Caco-2 (cell line): ENCODE measurements at regions not wholly inside any gene's neighbourhood (a gene's known extent, or its start where the extent isn't known, plus 50 kb on each side); places are given as distances from the start of the nearest gene placed in this dataset.

ENCODE experiments used
- BruUV-seq: library from RNA; stranded (reverse); fragments of 400-500 nt; replicated peaks from 2 replicates; lab custom pipeline; 2021; lab: Mats Ljungman, UMichigan
- CTCF ChIA-PET: fragments of 300-600 bp; sonication (Branson Sonifier 250); formaldehyde crosslinking; loops from one replicate; lab custom pipeline; 2022; ENCODE audit warnings: antibody characterized with exemption; lab: Charles Lee
- POLR2A ChIA-PET: fragments of 300-600 bp; sonication (Branson Sonifier 250); formaldehyde crosslinking; loops from one replicate; lab custom pipeline; 2022; ENCODE audit warnings: antibody characterized with exemption; lab: Charles Lee
- DNase-seq, 2 experiments: peaks; one replicate each; pipeline versions ENCODE4 v3.0.0 to v3.0.0-alpha.2; 2020 to 2022
- H3K27me3 ChIP-seq: replicated peaks from 2 replicates; pipeline ENCODE4 v1.6.0; 2011; ENCODE audit warnings: low read length; ENCODE audit not compliant: control insufficient read depth, insufficient read depth
- H3K36me3 ChIP-seq: 2 replicates; pipeline ENCODE4 v1.5.1; 2011; ENCODE audit warnings: low read length; ENCODE audit not compliant: control insufficient read depth, insufficient read depth
- H3K4me1 ChIP-seq: fragments of 250-450 bp; sonication (Bioruptor Pico); 2 replicates; pipeline ENCODE4 v1.5.1; 2020; ENCODE audit warnings: mild to moderate bottlenecking
- H3K4me3 ChIP-seq: 2 replicates; pipeline ENCODE4 v1.5.1; 2011; ENCODE audit warnings: low read depth, mild to moderate bottlenecking, control low read depth, low read length
- H3K9me3 ChIP-seq: fragments of 250-450 bp; sonication (Bioruptor Pico); 2 replicates; pipeline ENCODE4 v1.5.1; 2020; ENCODE audit warnings: mild to moderate bottlenecking, moderate library complexity
- H3K27ac Mint-ChIP-seq: one replicate; pipeline ENCODE4 v1.8.0; 2022; ENCODE audit warnings: mixed read lengths; ENCODE audit not compliant: unreplicated experiment
- H3K27me3 Mint-ChIP-seq: one replicate; pipeline ENCODE4 v1.8.0; 2022; ENCODE audit warnings: mixed read lengths; ENCODE audit not compliant: insufficient read depth, unreplicated experiment
- H3K36me3 Mint-ChIP-seq: one replicate; pipeline ENCODE4 v1.8.0; 2022; ENCODE audit warnings: mild to moderate bottlenecking, mixed read lengths; ENCODE audit not compliant: insufficient read depth, unreplicated experiment
- H3K4me1 Mint-ChIP-seq: one replicate; pipeline ENCODE4 v1.8.0; 2022; ENCODE audit warnings: low read depth, mixed read lengths; ENCODE audit not compliant: unreplicated experiment
- H3K4me3 Mint-ChIP-seq: one replicate; pipeline ENCODE4 v1.8.0; 2022; ENCODE audit warnings: mild to moderate bottlenecking, moderate library complexity, mixed read lengths; ENCODE audit not compliant: unreplicated experiment
- H3K9me3 Mint-ChIP-seq: one replicate; pipeline ENCODE4 v1.8.0; 2022; ENCODE audit warnings: mixed read lengths; ENCODE audit not compliant: unreplicated experiment
- intact Hi-C: fragments of 100-400 bp; cut with micrococcal nuclease; formaldehyde crosslinking; loops from one replicate; pipeline ENCODE4 v1.10.0; 2022; ENCODE audit not compliant: unreplicated experiment
- TF ChIP-seq, protein P1 (sequence below), 2 experiments: fragments of 200-600 bp in 1 of 2; IDR thresholded peaks; 1 replicate in 1 of 2; 2 replicates in 1 of 2; pipeline versions ENCODE4 v1.5.1 to v1.8.0; 2011 to 2022; ENCODE audit warnings: antibody characterized with exemption in 1 of 2, control low read depth in 1 of 2, inconsistent platforms in 1 of 2, low read depth in 1 of 2, low read length in 1 of 2, mild to moderate bottlenecking in 1 of 2, moderate library complexity in 1 of 2; ENCODE audit not compliant: insufficient read depth in 1 of 2, severe bottlenecking in 1 of 2, unreplicated experiment in 1 of 2

DNA sequence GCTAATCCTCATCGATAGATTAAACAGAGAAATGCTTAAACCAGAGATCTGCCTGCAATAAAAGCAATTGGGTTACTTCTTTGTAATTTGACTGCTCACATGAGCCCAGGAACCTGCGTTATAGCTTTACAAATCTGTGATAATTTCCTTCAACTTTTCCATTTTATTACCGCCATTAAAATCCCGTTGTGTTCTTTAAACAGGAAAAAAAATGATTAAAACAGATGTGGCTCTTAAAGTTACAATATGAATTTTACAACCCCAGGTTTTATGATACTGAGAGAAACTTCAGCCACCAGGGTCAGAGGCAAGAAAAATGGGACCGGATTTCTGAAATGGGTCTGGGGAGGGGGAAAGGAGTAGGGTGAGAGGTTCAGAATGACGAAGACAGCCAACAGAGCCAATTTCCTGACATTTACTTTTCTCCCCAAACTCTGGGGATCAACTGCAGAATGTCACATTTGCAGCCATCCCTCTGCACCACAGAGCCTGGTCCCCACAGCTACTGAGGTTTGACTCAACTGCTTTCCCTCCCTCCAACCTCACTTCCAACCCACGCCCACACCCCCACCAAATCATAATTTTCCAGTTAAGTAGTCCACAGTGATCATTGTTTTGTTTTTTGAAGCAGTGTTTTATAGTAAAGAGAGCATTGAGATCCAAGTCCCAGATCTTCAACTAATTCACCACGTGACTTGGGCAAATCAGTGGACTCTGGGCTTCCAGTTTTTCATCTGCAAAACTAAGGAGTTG, 77.6 kb upstream of the EYA2 start:
- peaks cover 5% of the 10 kb centered on the region; the same call in 1 of the 2 replicates for H3K9me3 ChIP-seq
- ChIA-PET CTCF (no interaction called here), POLR2A (no interaction called here)
- no peak overlapping the region for H3K4me3 ChIP-seq
- Mint-ChIP-seq H3K27me3 (peaks cover 21% of the 10 kb centered on the region), H3K36me3 (no peaks in the 10 kb centered on the region), H3K9me3 (no peaks in the 10 kb centered on the region), H3K4me3 (no peak overlapping the region), H3K4me1 (peaks cover 6% of the 10 kb centered on the region), H3K27ac (no peak overlapping the region)
- H3K27me3 ChIP-seq, result 0 out of 2 replicates have a peak, but pooled peaks cover 1% of the 10 kb centered on the region
- peaks cover 5% of the 10 kb centered on the region; the same call in 1 of the 2 replicates for H3K4me1 ChIP-seq
- H3K36me3 ChIP-seq, result no peaks in the 10 kb centered on the region
- BruUV-seq, result no TSS peak
- DNase-seq, result no peak
- TF ChIP-seq, protein P1, sequence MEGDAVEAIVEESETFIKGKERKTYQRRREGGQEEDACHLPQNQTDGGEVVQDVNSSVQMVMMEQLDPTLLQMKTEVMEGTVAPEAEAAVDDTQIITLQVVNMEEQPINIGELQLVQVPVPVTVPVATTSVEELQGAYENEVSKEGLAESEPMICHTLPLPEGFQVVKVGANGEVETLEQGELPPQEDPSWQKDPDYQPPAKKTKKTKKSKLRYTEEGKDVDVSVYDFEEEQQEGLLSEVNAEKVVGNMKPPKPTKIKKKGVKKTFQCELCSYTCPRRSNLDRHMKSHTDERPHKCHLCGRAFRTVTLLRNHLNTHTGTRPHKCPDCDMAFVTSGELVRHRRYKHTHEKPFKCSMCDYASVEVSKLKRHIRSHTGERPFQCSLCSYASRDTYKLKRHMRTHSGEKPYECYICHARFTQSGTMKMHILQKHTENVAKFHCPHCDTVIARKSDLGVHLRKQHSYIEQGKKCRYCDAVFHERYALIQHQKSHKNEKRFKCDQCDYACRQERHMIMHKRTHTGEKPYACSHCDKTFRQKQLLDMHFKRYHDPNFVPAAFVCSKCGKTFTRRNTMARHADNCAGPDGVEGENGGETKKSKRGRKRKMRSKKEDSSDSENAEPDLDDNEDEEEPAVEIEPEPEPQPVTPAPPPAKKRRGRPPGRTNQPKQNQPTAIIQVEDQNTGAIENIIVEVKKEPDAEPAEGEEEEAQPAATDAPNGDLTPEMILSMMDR (IDR thresholded peaks at IDR 0.05; ENCODE audit: insufficient read depth in 1 of 2, low read depth in 1 of 2, low read length in 1 of 2, severe bottlenecking in 1 of 2, unreplicated experiment in 1 of 2), result no peak
- intact Hi-C loops, result no loop called here

DNA sequence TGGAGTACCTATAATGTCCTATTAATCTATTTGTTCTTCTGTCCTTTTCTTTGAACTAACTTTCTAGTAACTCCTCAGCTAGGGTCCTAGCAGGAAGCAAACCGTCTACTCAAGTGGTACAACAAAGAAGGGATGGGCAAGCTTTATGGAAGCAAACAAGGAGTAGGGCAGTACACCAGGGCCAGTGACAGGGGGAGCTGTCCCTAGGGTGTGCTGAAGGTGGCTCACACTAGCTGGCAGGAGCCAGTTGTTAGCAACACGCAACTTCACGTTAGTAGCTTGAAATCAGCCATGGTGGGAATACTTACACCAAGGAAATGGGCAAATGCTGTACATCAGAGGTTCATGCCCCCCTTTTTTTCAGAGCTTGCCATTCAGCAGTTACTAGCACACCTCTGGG, 74.0 kb upstream of the EYA2 start:
- no peaks in the 10 kb centered on the region for H3K4me1 ChIP-seq
- DNase-seq, result peak; percentile 26 to 36
- no peak overlapping the region for H3K4me3 ChIP-seq
- TF ChIP-seq, protein P1 (IDR thresholded peaks at IDR 0.05; ENCODE audit: insufficient read depth in 1 of 2, low read depth in 1 of 2, low read length in 1 of 2, severe bottlenecking in 1 of 2, unreplicated experiment in 1 of 2), result no peak
- Mint-ChIP-seq H3K4me3 (no peak overlapping the region), H3K9me3 (no peaks in the 10 kb centered on the region), H3K27me3 (peaks cover 21% of the 10 kb centered on the region), H3K36me3 (no peaks in the 10 kb centered on the region), H3K4me1 (no peaks in the 10 kb centered on the region), H3K27ac (no peak overlapping the region)
- 0 out of 2 replicates have a peak, but pooled peaks cover 1% of the 10 kb centered on the region for H3K27me3 ChIP-seq
- no peaks in the 10 kb centered on the region for H3K36me3 ChIP-seq
- no TSS peak for BruUV-seq
- intact Hi-C loops, result no loop called here
- ChIA-PET CTCF (no interaction called here), POLR2A (no interaction called here)
- H3K9me3 ChIP-seq, result peaks cover 15% of the 10 kb centered on the region

DNA sequence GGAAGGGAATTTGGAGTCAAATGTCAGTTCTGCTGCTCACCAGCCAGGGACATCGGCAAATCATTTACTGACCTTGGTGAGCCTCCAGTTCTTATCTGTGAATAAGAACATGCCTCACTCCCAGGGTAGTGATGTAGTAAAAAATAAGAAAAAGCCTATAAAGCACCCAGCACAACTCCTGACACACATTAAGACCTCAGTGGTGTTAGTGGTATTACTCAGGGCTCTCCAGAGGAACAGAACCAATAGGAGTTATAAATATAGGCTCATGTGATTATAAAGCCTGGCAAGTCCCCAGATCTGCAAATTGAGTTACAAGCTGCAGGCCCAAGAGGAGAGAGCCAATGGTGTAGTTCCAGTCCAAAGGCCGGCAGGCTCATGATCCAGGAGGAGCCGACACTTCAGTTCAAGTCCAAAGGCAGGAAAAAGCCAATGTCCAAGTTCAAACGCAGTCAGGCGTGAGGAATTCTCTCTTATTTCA, 71.3 kb upstream of the EYA2 start:
- POLR2A ChIA-PET, result no interaction called here
- H3K4me3 Mint-ChIP-seq, result no peak overlapping the region

More for the DNA sequence above, 71.3 kb upstream of the EYA2 start:
- no TSS peak for BruUV-seq
- Histone ChIP-seq H3K9me3 (peaks cover 11% of the 10 kb centered on the region; the same call in 1 of the 2 replicates), H3K27me3 (peaks cover 1% of the 10 kb centered on the region; the same call in 1 of the 2 replicates), H3K4me1 (no peaks in the 10 kb centered on the region), H3K36me3 (no peaks in the 10 kb centered on the region), H3K4me3 (no peak overlapping the region)
- intact Hi-C loops, result no loop called here
- H3K9me3 Mint-ChIP-seq, result no peaks in the 10 kb centered on the region
- H3K36me3 Mint-ChIP-seq, result no peaks in the 10 kb centered on the region
- H3K27me3 Mint-ChIP-seq, result peaks cover 19% of the 10 kb centered on the region
- H3K4me1 Mint-ChIP-seq, result no peaks in the 10 kb centered on the region
- no peak overlapping the region for H3K27ac Mint-ChIP-seq
- DNase-seq, result no peak
- TF ChIP-seq, protein P1 (IDR thresholded peaks at IDR 0.05; ENCODE audit: insufficient read depth in 1 of 2, low read depth in 1 of 2, low read length in 1 of 2, severe bottlenecking in 1 of 2, unreplicated experiment in 1 of 2), result no peak
- CTCF ChIA-PET, result no interaction called here
